B cell (primary cell): ENCODE measurements at regions not wholly inside any gene's neighbourhood (a gene's known extent, or its start where the extent isn't known, plus 50 kb on each side); places are given as distances from the start of the nearest gene placed in this dataset.

Experiments
- CTCF ChIP-seq: fragments of 200-600 bp; IDR thresholded peaks from one replicate; pipeline ENCODE4 v1.8.0; 2022; ENCODE audit warnings: antibody characterized with exemption, mild to moderate bottlenecking
- EZH2 ChIP-seq: IDR thresholded peaks from 2 replicates; pipeline ENCODE4 v1.6.1; 2012; ENCODE audit warnings: borderline replicate concordance, low read depth, mild to moderate bottlenecking, moderate library complexity, low read length; ENCODE audit not compliant: insufficient read depth, poor library complexity, severe bottlenecking

GRCh38 chr17:20920095-20920814 lies 122.6 kb downstream of the USP22 start:
- TF ChIP-seq CTCF (no peak), EZH2 (no peak)
